ENCODE measurements at regions not wholly inside any gene's neighbourhood (a gene's known extent, or its start where the extent isn't known, plus 50 kb on each side); places are given as distances from the start of the nearest gene placed in this dataset.

DNA sequence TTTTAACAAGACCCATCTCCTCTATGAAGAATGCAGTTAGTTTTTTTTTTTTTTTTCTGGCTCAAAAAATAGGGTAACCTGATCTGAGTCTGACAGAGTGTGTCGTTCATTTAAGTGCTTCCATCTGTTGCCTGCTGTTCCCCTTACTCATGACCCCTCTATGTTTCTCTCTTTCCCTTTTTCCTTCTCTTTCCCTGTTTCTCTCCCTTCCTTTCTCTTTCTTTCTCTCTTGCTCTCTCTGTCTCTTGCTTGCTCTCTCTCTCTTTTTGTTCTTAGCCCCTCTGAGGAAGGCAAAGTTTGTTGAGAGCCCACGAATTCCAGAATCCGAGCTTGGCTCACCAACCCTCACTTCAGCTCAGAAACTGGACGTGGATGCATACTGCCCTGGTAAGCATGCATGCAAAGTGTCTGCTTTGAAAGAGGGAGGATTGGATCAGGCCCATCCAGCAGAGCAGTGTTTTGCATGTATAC, 185.0 kb downstream of the TANC2 start (continued):
- peak; percentile 27; the same call in 1 of the 2 replicates for TF ChIP-seq JUND (IDR thresholded peaks at IDR 0.05)

DNA sequence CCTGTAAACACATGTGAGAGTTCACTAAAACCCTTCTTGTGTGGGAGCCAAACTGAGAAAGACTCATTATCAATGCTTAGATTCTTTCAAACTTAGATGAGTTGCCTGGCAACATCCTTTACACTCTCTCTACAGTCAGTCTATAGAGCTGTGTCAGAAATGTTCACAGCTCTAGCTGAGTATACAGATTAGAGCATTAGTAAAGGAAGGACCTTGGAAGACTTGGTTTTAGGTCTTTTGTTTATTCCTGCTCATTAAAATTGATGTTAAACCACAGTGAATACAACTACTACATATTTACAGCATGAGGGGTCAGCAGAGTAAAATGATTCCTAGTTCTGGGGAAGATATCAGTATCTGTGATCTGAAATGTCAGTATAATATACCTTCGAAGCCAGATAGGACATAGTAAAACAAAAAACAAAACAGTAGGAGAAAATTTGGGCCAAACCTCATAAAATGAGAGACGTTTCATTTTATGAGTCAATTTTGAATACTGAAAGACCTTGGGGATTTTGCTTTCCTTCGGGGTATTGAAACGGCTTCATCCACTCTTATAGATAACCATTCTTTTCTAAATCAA, 186.0 kb downstream of the TANC2 start:
- TF ChIP-seq, protein P1, sequence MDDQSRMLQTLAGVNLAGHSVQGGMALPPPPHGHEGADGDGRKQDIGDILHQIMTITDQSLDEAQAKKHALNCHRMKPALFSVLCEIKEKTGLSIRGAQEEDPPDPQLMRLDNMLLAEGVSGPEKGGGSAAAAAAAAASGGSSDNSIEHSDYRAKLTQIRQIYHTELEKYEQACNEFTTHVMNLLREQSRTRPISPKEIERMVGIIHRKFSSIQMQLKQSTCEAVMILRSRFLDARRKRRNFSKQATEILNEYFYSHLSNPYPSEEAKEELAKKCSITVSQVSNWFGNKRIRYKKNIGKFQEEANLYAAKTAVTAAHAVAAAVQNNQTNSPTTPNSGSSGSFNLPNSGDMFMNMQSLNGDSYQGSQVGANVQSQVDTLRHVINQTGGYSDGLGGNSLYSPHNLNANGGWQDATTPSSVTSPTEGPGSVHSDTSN (IDR thresholded peaks at IDR 0.05), result peak; percentile 59; the same call in 1 of the 2 replicates
- TF ChIP-seq RCOR1 (IDR thresholded peaks at IDR 0.05; ENCODE audit: low read length), result no peak; the same call in 1 of the 2 replicates
- TF ChIP-seq GATA2 (CRISPR knock-in tag; IDR thresholded peaks at IDR 0.05), result 0 out of 2 replicates have a peak, but pooled peaks have one; percentile 29
- peak; percentile 43; the same call in 1 of the 2 replicates for TF ChIP-seq NFIC (IDR thresholded peaks at IDR 0.05; ENCODE audit: borderline replicate concordance)
- peak; percentile 17; the same call in 1 of the 2 replicates for TF ChIP-seq POLR2AphosphoS5 (IDR thresholded peaks at IDR 0.05; ENCODE audit: low read depth, low read length)
- TF ChIP-seq JUND (IDR thresholded peaks at IDR 0.05), result peak; percentile 50
- TF ChIP-seq CHD2 (IDR thresholded peaks at IDR 0.05; ENCODE audit: low read length, partially characterized antibody), result no peak
- TF ChIP-seq, protein P2, sequence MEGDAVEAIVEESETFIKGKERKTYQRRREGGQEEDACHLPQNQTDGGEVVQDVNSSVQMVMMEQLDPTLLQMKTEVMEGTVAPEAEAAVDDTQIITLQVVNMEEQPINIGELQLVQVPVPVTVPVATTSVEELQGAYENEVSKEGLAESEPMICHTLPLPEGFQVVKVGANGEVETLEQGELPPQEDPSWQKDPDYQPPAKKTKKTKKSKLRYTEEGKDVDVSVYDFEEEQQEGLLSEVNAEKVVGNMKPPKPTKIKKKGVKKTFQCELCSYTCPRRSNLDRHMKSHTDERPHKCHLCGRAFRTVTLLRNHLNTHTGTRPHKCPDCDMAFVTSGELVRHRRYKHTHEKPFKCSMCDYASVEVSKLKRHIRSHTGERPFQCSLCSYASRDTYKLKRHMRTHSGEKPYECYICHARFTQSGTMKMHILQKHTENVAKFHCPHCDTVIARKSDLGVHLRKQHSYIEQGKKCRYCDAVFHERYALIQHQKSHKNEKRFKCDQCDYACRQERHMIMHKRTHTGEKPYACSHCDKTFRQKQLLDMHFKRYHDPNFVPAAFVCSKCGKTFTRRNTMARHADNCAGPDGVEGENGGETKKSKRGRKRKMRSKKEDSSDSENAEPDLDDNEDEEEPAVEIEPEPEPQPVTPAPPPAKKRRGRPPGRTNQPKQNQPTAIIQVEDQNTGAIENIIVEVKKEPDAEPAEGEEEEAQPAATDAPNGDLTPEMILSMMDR (IDR thresholded peaks at IDR 0.05), result no peak
- TF ChIP-seq, protein P3, sequence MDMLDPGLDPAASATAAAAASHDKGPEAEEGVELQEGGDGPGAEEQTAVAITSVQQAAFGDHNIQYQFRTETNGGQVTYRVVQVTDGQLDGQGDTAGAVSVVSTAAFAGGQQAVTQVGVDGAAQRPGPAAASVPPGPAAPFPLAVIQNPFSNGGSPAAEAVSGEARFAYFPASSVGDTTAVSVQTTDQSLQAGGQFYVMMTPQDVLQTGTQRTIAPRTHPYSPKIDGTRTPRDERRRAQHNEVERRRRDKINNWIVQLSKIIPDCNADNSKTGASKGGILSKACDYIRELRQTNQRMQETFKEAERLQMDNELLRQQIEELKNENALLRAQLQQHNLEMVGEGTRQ (IDR thresholded peaks at IDR 0.05; ENCODE audit: borderline replicate concordance, low read depth, low read length), result no peak
- TF ChIP-seq FOXM1 (IDR thresholded peaks at IDR 0.05; ENCODE audit: low read depth), result 0 out of 2 replicates have a peak, but pooled peaks have one; percentile 29
- peak in 1 of 2 experiments; percentile 45; a peak in 1 of 4 replicates for TF ChIP-seq EP300 (IDR thresholded peaks at IDR 0.05; ENCODE audit: borderline replicate concordance in 1 of 2, low read depth in 1 of 2, low read length in 1 of 2)
- peak; percentile 7; the same call in 1 of the 2 replicates for TF ChIP-seq RAD21 (IDR thresholded peaks at IDR 0.05; ENCODE audit: low read length)
- TF ChIP-seq, protein P4, sequence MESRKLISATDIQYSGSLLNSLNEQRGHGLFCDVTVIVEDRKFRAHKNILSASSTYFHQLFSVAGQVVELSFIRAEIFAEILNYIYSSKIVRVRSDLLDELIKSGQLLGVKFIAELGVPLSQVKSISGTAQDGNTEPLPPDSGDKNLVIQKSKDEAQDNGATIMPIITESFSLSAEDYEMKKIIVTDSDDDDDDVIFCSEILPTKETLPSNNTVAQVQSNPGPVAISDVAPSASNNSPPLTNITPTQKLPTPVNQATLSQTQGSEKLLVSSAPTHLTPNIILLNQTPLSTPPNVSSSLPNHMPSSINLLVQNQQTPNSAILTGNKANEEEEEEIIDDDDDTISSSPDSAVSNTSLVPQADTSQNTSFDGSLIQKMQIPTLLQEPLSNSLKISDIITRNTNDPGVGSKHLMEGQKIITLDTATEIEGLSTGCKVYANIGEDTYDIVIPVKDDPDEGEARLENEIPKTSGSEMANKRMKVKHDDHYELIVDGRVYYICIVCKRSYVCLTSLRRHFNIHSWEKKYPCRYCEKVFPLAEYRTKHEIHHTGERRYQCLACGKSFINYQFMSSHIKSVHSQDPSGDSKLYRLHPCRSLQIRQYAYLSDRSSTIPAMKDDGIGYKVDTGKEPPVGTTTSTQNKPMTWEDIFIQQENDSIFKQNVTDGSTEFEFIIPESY (IDR thresholded peaks at IDR 0.05; ENCODE audit: borderline replicate concordance, low read depth), result no peak
- TF ChIP-seq RFX5 (IDR thresholded peaks at IDR 0.05; ENCODE audit: low read length), result no peak
- TF ChIP-seq TCF12 (IDR thresholded peaks at IDR 0.05), result peak; percentile 51
- no peaks in the 10 kb centered on the region for H3K9me2 ChIP-seq
- H3K9me3 ChIP-seq, result no peaks in the 10 kb centered on the region
- H3K4me1 ChIP-seq (ENCODE audit: control insufficient read depth in 1 of 2, insufficient read depth in 2 of 2, low read depth in 1 of 2, low read length in 1 of 2), result peaks cover 43 to 66% of the 10 kb centered on the region in 2 experiments
- ChIA-PET POLR2A (no interaction called here), CTCF (interaction anchor here (0.6 to 2.6 kb wide), 2 partner anchors 150 to 255 kb away, joined by 3 to 17 read pairs; no protein-coding TSS in a partner anchor)
- DNase-seq, result no peak
- H3K9ac ChIP-seq, result peak overlapping the region; percentile 57; the same call in 1 of the 2 replicates
- peaks cover 5 to 9% of the 10 kb centered on the region in 2 experiments for H3K36me3 ChIP-seq (replicated peaks in 1 of 2; ENCODE audit: control insufficient read depth in 1 of 2, insufficient read depth in 2 of 2, low read length in 1 of 2)
- H3K27ac ChIP-seq (ENCODE audit: low read depth in 2 of 2, low read length in 1 of 2), result peak overlapping the region; percentile 95
- peak overlapping the region; percentile 80; the same call in 1 of the 2 replicates for H3K4me2 ChIP-seq
- 45% methylated on average over 4 of the region's 4 CpGs for WGBS (ENCODE audit: low lambda C conversion rate)
- H3K79me2 ChIP-seq (ENCODE audit: insufficient read depth), result peaks cover 82% of the 10 kb centered on the region
- H2AFZ ChIP-seq (ENCODE audit: low read depth), result no peak overlapping the region
- H3K4me3 ChIP-seq (ENCODE audit: low read depth in 2 of 2, low read length in 1 of 2), result peak overlapping the region; percentile 3 to 36; a peak in 2 of 4 replicates
- peaks cover 23% of the 10 kb centered on the region for H3F3A ChIP-seq (replicated peaks; ENCODE audit: insufficient read depth)
- no peaks in the 10 kb centered on the region for H4K20me1 ChIP-seq (ENCODE audit: insufficient read depth)
- no peaks in the 10 kb centered on the region for H3K27me3 ChIP-seq (ENCODE audit: insufficient read depth)
